HEK293T (cell line): ENCODE measurements at regions not wholly inside any gene's neighbourhood (a gene's known extent, or its start where the extent isn't known, plus 50 kb on each side); places are given as distances from the start of the nearest gene placed in this dataset.
"Not testable (repeated sequence)": the region's sequence is repeated elsewhere in the genome, so short reads cannot be mapped to it uniquely, and the experiment has no call there.

Source experiments
- CTCF ChIA-PET: fragments of 350-600 bp; formaldehyde crosslinking; extraction: SDS; loops from one replicate; lab custom pipeline; 2021; ENCODE audit warnings: antibody characterized with exemption, inconsistent platforms; lab: Yijun Ruan, JAX
- POLR2A ChIA-PET: fragments of 350-600 bp; formaldehyde crosslinking; extraction: SDS; loops from one replicate; lab custom pipeline; 2020; ENCODE audit warnings: antibody characterized with exemption, inconsistent platforms; lab: Yijun Ruan, JAX
- DNase-seq: peaks from one replicate; pipeline ENCODE4 v3.0.0; 2012; ENCODE audit warnings: mixed read lengths; ENCODE audit errors: extremely low spot score
- ARNT ChIP-seq: fragments of 450-650 bp; IDR thresholded peaks from 2 replicates; pipeline ENCODE4 v1.6.1; 2017; ENCODE audit warnings: mild to moderate bottlenecking
- BHLHE40 ChIP-seq: fragments of 450-650 bp; IDR thresholded peaks from 2 replicates; pipeline ENCODE4 v1.6.1; 2016; ENCODE audit warnings: mild to moderate bottlenecking, moderate library complexity, borderline replicate concordance
- CTBP1 ChIP-seq: fragments of 450-650 bp; IDR thresholded peaks from 2 replicates; pipeline ENCODE4 v1.6.1; 2016; ENCODE audit warnings: borderline replicate concordance
- ELF4 ChIP-seq: fragments of 450-650 bp; IDR thresholded peaks from 2 replicates; pipeline ENCODE4 v1.6.1; 2017; ENCODE audit warnings: antibody characterized with exemption
- FOXA1 ChIP-seq: fragments of 450-650 bp; IDR thresholded peaks from 2 replicates; pipeline ENCODE4 v1.6.1; 2016; ENCODE audit warnings: mild to moderate bottlenecking
- FOXK2 ChIP-seq: fragments of 450-650 bp; IDR thresholded peaks from 2 replicates; pipeline ENCODE4 v1.6.1; 2016; ENCODE audit warnings: mild to moderate bottlenecking
- FOXM1 ChIP-seq: fragments of 450-650 bp; IDR thresholded peaks from 2 replicates; pipeline ENCODE4 v1.6.1; 2017; ENCODE audit warnings: mild to moderate bottlenecking, borderline replicate concordance
- HDGF ChIP-seq: fragments of 450-650 bp; IDR thresholded peaks from 2 replicates; pipeline ENCODE4 v1.6.1; 2017; ENCODE audit warnings: antibody characterized with exemption, borderline replicate concordance
- L3MBTL2 ChIP-seq: fragments of 450-650 bp; conservative IDR thresholded peaks from 2 replicates; pipeline ENCODE4 v1.6.1; 2016; ENCODE audit warnings: mild to moderate bottlenecking
- LEF1 ChIP-seq: fragments of 450-650 bp; IDR thresholded peaks from 2 replicates; pipeline ENCODE4 v1.6.1; 2017; ENCODE audit warnings: mild to moderate bottlenecking, borderline replicate concordance
- NFRKB ChIP-seq: fragments of 450-650 bp; IDR thresholded peaks from 2 replicates; pipeline ENCODE4 v1.6.1; 2016; ENCODE audit warnings: mild to moderate bottlenecking, moderate library complexity
- SP1 ChIP-seq: fragments of 450-650 bp; IDR thresholded peaks from 2 replicates; pipeline ENCODE4 v1.6.1; 2017
- SUZ12 ChIP-seq: fragments of 450-650 bp; IDR thresholded peaks from 2 replicates; pipeline ENCODE4 v1.6.1; 2016; ENCODE audit warnings: mild to moderate bottlenecking
- TARDBP ChIP-seq: fragments of 450-650 bp; IDR thresholded peaks from 2 replicates; pipeline ENCODE4 v1.6.1; 2016
- ZNF384 ChIP-seq: fragments of 450-650 bp; IDR thresholded peaks from 2 replicates; pipeline ENCODE4 v1.6.1; 2016
- TF ChIP-seq, protein P1 (sequence below): fragments of 450-650 bp; IDR thresholded peaks from 2 replicates; pipeline ENCODE4 v1.6.1; 2016

DNA sequence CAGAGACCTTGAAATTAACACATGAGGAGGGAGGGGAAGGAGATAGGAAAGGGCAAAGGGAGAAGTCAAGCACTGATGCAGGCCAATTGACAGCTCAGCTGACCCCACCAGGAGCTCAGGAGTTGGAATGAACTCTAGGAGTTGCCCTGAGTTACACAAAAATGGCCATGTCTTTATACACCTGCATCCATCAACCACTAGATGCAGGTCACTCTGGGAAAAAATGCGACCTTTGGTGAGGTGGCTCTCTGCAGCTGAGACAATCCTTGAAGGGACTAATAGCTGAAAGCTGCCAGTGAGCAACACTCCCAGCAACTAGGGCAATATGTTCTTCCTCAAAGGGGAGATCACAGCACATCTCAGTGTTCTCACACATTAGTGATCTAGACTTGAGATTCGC is 222.8 kb downstream of the RBM26 start:
- POLR2A ChIA-PET: no interaction called here

DNA sequence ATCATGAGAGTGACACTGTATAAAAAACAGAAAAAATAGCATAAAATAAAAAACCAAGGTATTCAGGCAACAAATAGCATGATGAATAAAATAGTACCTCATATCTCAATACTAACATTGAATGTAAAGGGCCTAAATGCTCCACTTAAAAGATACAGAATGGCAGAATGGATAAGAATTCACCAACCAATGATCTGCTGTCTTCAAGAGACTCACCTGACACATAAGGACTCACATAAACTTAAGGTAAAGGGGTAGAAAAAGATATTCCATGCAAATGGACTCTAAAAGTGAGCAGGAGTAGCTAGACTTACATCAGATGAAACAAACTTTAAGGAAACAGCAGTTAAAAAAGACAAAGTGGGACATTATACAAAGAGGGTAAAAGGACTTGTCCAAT is 232.4 kb downstream of the RBM26 start:
- POLR2A ChIA-PET, CTCF ChIA-PET, DNase-seq: not testable (repeated sequence)

More for the DNA sequence above, 222.8 kb downstream of the RBM26 start:
- no peak for DNase-seq
- TF ChIP-seq FOXA1: no peak
- TF ChIP-seq BHLHE40: no peak
- TF ChIP-seq, protein P1, sequence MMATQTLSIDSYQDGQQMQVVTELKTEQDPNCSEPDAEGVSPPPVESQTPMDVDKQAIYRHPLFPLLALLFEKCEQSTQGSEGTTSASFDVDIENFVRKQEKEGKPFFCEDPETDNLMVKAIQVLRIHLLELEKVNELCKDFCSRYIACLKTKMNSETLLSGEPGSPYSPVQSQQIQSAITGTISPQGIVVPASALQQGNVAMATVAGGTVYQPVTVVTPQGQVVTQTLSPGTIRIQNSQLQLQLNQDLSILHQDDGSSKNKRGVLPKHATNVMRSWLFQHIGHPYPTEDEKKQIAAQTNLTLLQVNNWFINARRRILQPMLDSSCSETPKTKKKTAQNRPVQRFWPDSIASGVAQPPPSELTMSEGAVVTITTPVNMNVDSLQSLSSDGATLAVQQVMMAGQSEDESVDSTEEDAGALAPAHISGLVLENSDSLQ: no peak
- no peak for TF ChIP-seq SP1
- no peak for TF ChIP-seq SUZ12
- TF ChIP-seq FOXM1: no peak
- TF ChIP-seq ARNT: no peak
- TF ChIP-seq FOXK2: no peak
- no peak for TF ChIP-seq L3MBTL2
- TF ChIP-seq ZNF384: no peak
- TF ChIP-seq NFRKB: no peak
- TF ChIP-seq HDGF: no peak
- CTCF ChIA-PET: no interaction called here

DNA sequence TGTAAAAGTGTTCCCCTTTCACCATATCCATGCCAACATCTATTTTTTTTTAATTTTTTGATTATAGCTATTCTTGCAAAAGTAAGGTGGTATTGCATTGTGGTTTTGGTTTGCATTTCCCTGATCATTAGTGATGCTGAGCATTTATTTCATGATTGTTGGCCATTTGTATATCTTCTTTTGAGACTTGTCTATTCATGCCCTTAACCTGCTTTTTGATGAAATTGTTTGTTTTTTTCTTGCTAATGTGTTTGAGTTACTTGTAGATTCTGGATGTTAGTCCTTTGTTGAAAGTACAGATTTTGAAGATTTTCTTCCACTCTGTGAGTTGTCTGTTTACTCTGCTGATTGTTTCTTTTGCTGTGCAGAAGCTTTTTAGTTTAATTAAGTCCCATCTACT is 233.1 kb downstream of the RBM26 start:
- CTCF ChIA-PET, DNase-seq, POLR2A ChIA-PET: not testable (repeated sequence)

DNA sequence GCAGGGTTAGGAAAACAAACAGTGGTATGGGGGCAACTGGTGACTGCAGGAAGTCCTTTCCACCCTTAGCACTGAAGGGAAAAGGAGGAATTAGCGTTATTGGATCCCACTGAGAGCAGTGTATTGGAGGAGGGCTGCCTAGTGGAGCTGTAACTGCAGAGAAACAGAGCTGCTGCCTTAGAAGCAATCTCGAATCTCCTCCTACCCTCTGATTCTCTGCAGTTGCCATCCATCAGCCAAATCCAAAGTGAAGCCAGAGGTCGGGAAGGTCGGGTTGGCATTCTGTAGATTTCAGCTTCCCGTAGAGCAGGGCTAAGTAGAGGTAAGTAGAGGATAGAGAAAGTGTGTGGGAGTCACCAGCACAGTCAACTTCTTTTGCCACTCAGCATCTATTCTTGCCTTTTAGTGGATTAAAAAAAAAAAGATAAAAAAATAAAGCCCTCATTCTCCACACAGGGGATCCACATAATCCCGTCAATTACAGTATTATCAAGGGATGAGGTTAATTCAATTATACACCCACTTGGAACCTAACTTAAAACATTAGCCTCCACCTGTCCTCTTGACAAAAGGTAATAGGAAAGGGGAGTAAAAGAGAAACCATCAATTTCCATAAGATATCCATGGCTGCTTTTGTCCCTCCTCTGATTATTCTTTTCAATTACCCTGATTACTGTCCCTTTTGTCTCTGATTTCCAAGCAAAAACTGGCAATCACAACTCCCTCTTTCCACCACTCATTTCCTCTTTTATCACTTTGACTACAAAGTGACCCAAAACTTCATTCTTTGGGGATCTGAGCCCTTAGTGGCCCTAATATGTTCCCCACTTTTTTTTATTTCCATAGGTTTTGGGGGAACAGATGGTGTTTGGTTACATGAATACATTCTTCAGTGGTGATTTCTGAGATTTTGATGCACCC is 234.7 kb downstream of the RBM26 start:
- ChIA-PET CTCF (no interaction called here), POLR2A (no interaction called here)
- no peak for TF ChIP-seq HDGF
- no peak for TF ChIP-seq FOXK2
- TF ChIP-seq LEF1: no peak
- no peak for TF ChIP-seq SP1
- no peak for TF ChIP-seq BHLHE40
- TF ChIP-seq SUZ12: no peak
- TF ChIP-seq ELF4: no peak
- no peak for TF ChIP-seq CTBP1
- TF ChIP-seq FOXA1: no peak
- no peak for TF ChIP-seq ZNF384
- TF ChIP-seq FOXM1: no peak
- no peak for TF ChIP-seq ARNT
- no peak for TF ChIP-seq L3MBTL2
- DNase-seq: no peak

DNA sequence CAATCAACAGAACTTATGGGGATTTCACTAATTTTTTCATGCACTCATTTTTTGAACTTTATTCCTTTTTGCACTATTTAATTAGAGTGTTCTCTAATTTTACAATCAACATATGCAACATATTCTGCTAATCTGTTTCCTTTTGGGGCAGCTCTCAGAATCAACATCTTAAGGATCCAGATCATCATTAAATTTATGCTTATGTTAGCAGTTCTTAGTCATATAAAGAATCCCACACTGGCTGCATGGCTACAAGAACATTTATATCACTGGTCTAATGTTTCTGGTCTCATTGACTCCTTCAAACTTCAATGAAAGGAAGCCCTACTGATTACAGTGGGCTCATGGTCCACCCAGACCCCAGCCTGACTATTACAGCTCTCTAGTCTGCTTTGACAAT is 245.2 kb downstream of the RBM26 start:
- POLR2A ChIA-PET: no interaction called here
- CTCF ChIA-PET: interaction anchor here (0.6 kb wide), 1 partner anchor 231 kb away, joined by 3 read pairs; no protein-coding TSS in a partner anchor
- no peak for TF ChIP-seq BHLHE40
- no peak for TF ChIP-seq SP1
- TF ChIP-seq FOXA1: no peak
- TF ChIP-seq SUZ12: no peak
- no peak for TF ChIP-seq FOXK2
- no peak for TF ChIP-seq ZNF384
- TF ChIP-seq ARNT: no peak
- TF ChIP-seq ELF4: no peak
- DNase-seq: no peak

DNA sequence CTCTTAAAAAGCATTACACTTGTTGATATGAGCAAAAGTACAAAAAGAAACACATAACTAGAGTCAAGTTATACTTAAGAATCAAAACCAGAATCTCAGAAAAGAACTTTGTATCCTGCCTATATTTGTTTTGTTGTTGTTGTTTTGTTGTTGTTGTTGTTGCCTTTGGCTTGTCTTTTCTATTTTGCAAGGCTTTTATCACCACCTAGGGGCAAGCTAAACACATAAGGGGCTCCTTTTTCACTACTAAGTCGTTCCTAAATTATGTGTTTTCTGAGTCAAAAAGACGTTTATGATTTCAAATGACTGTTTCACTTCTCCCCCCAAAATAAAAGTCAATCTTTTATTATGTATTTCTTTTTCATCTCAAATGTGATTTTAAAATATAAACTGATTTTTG is 250.2 kb downstream of the RBM26 start:
- CTCF ChIA-PET: no interaction called here
- POLR2A ChIA-PET: no interaction called here
- TF ChIP-seq BHLHE40 (no peak), CTBP1 (no peak), TARDBP (no peak), ZNF384 (no peak), ELF4 (no peak), LEF1 (no peak), SUZ12 (no peak), ARNT (no peak), FOXA1 (no peak), FOXM1 (no peak), SP1 (no peak), FOXK2 (no peak), HDGF (no peak)
- no peak for DNase-seq

DNA sequence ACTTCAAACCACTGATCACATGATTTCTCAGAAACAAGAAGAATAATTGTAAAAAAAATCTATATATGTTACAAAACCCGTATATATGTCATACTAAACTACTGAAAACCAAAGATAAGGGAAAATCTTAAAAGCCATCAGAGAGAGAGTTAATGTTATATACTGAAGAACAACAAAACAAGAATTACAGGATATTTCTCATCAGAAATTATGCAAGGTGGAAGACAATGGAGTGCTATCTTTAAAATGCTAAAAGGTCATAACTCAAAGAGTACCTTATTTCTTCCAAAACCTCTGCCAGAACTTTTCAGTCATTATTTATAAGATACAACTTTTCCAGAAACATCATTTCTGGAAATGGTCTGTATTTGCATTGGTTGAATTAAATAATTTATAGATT is 256.8 kb downstream of the RBM26 start:
- ChIA-PET POLR2A (no interaction called here), CTCF (no interaction called here)
- TF ChIP-seq FOXK2: no peak
- no peak for TF ChIP-seq NFRKB
- TF ChIP-seq ZNF384: no peak
- TF ChIP-seq CTBP1: no peak
- TF ChIP-seq, protein P1: no peak
- no peak for TF ChIP-seq L3MBTL2
- no peak for TF ChIP-seq ELF4
- no peak for TF ChIP-seq ARNT
- TF ChIP-seq SP1: no peak
- TF ChIP-seq TARDBP: no peak
- no peak for TF ChIP-seq FOXM1
- TF ChIP-seq SUZ12: no peak
- no peak for TF ChIP-seq BHLHE40
- TF ChIP-seq FOXA1: no peak
- no peak for TF ChIP-seq HDGF
- TF ChIP-seq LEF1: no peak
- DNase-seq: no peak
